SK-N-SH (cell line): ENCODE measurements at regions not wholly inside any gene's neighbourhood (a gene's known extent, or its start where the extent isn't known, plus 50 kb on each side); places are given as distances from the start of the nearest gene placed in this dataset.

Experiments
- CTCF ChIA-PET: fragments of 300-600, 350-600 bp; formaldehyde crosslinking; extraction: SDS; loops from one replicate; lab custom pipeline; 2021; lab: Yijun Ruan, JAX
- POLR2A ChIA-PET: fragments of 350-600 bp; sonication (Branson Sonifier 250); formaldehyde crosslinking; extraction: SDS; loops from one replicate; lab custom pipeline; 2020; ENCODE audit warnings: antibody characterized with exemption, inconsistent platforms; lab: Yijun Ruan, JAX
- DNase-seq: peaks from one replicate; pipeline ENCODE4 v3.0.0; 2012
- H2AFZ ChIP-seq: fragments of 200-600 bp; sonication (generic); 2 replicates; pipeline ENCODE4 v1.8.1; 2016; ENCODE audit warnings: antibody characterized with exemption, mild to moderate bottlenecking, low read depth
- H3F3A ChIP-seq: fragments of 200-600 bp; sonication (generic); replicated peaks from 2 replicates; pipeline ENCODE3; 2016; ENCODE audit warnings: antibody characterized with exemption, mild to moderate bottlenecking; ENCODE audit not compliant: insufficient read depth
- H3K27ac ChIP-seq, 2 experiments: fragments of 200-500 bp in 1 of 2; fragments of 200-600 bp in 1 of 2; sonication (Bioruptor generic) in 1 of 2; sonication (generic), shearing (Covaris generic) in 1 of 2; 2 replicates each; pipeline versions ENCODE4 v1.5.1 to v1.6.1; 2014 to 2016; ENCODE audit warnings: low read depth in 2 of 2, inconsistent platforms in 1 of 2, low read length in 1 of 2, mild to moderate bottlenecking in 1 of 2, mixed read lengths in 1 of 2
- H3K27me3 ChIP-seq: fragments of 200-600 bp; sonication (generic), shearing (Covaris generic); 2 replicates; pipeline ENCODE4 v1.6.1; 2016; ENCODE audit warnings: mixed run types; ENCODE audit not compliant: insufficient read depth
- H3K36me3 ChIP-seq, 2 experiments: fragments of 200-500 bp in 1 of 2; fragments of 200-600 bp in 1 of 2; sonication (Bioruptor generic) in 1 of 2; sonication (generic) in 1 of 2; replicated peaks in 1 of 2; 2 replicates each; pipeline versions ENCODE3 to v1.5.1; 2014 to 2016; ENCODE audit warnings: low read length in 1 of 2, mild to moderate bottlenecking in 1 of 2; ENCODE audit not compliant: insufficient read depth in 2 of 2, control insufficient read depth in 1 of 2
- H3K4me1 ChIP-seq, 2 experiments: fragments of 200-500 bp in 1 of 2; fragments of 200-600 bp in 1 of 2; sonication (Bioruptor generic) in 1 of 2; sonication (generic), shearing (Covaris generic) in 1 of 2; 2 replicates each; pipeline versions ENCODE4 v1.5.1 to v1.6.1; 2014 to 2016; ENCODE audit warnings: low read depth in 1 of 2, low read length in 1 of 2, mixed run types in 1 of 2; ENCODE audit not compliant: insufficient read depth in 2 of 2, control insufficient read depth in 1 of 2
- H3K4me2 ChIP-seq: fragments of 200-600 bp; sonication (generic), shearing (Covaris generic); 2 replicates; pipeline ENCODE4 v1.6.1; 2017; ENCODE audit warnings: mixed run types
- H3K4me3 ChIP-seq, 2 experiments: fragments of 200-500 bp in 1 of 2; fragments of 200-600 bp in 1 of 2; sonication (Bioruptor generic) in 1 of 2; sonication (generic), shearing (Covaris generic) in 1 of 2; 2 replicates each; pipeline versions ENCODE4 v1.5.1 to v1.8.1; 2014 to 2016; ENCODE audit warnings: low read depth in 2 of 2, inconsistent platforms in 1 of 2, low read length in 1 of 2, mild to moderate bottlenecking in 1 of 2, mixed read lengths in 1 of 2, moderate library complexity in 1 of 2
- H3K79me2 ChIP-seq: fragments of 200-600 bp; sonication (generic); 2 replicates; pipeline ENCODE4 v1.8.1; 2017; ENCODE audit warnings: mild to moderate bottlenecking; ENCODE audit not compliant: insufficient read depth
- H3K9ac ChIP-seq: fragments of 200-600 bp; sonication (generic); 2 replicates; pipeline ENCODE4 v1.6.1; 2017; ENCODE audit warnings: mixed run types
- H3K9me2 ChIP-seq: fragments of 200-600 bp; sonication (generic); 2 replicates; pipeline ENCODE4 v1.6.1; 2017; ENCODE audit warnings: mixed run types
- H3K9me3 ChIP-seq: fragments of 200-600 bp; sonication (generic); 2 replicates; pipeline ENCODE4 v1.6.1; 2017; ENCODE audit warnings: mixed run types, mild to moderate bottlenecking, moderate library complexity
- H4K20me1 ChIP-seq: fragments of 200-600 bp; sonication (generic); 2 replicates; pipeline ENCODE4 v1.6.1; 2017; ENCODE audit warnings: mild to moderate bottlenecking, mixed run types; ENCODE audit not compliant: insufficient read depth
- JUND ChIP-seq: IDR thresholded peaks from 2 replicates; pipeline ENCODE4 v1.4.0; 2012
- NRF1 ChIP-seq: IDR thresholded peaks from 2 replicates; pipeline ENCODE4 v1.6.1; 2012; ENCODE audit warnings: low read depth, mild to moderate bottlenecking, low read length
- POLR2AphosphoS5 ChIP-seq: IDR thresholded peaks from 2 replicates; pipeline ENCODE4 v1.6.1; 2012; ENCODE audit warnings: low read depth, low read length
- REST ChIP-seq: IDR thresholded peaks from 2 replicates; pipeline ENCODE4 v1.6.1; 2012; ENCODE audit warnings: mild to moderate bottlenecking, low read depth, low read length, moderate library complexity
- RFX5 ChIP-seq: IDR thresholded peaks from 2 replicates; pipeline ENCODE4 v1.6.1; 2012; ENCODE audit warnings: mild to moderate bottlenecking, improper control_type of control experiment, low read length
- TCF12 ChIP-seq: IDR thresholded peaks from 2 replicates; pipeline ENCODE4 v1.4.0; 2012
- ZBTB33 ChIP-seq: IDR thresholded peaks from 2 replicates; pipeline ENCODE4 v1.4.0; 2012; ENCODE audit warnings: low read depth, borderline replicate concordance
- WGBS: methylation state at CpG from one replicate; pipeline ENCODE4 v1.1.6; 2017; ENCODE audit warnings: low lambda C conversion rate; 5-methylcytosine and 5-hydroxymethylcytosine counted together

- POLR2A ChIA-PET: no interaction called here
- no peaks in the 10 kb centered on the region for H3K9me2 ChIP-seq
- CTCF ChIA-PET: no interaction called here
Measured at GRCh38 chr4:38453253-38453881, 210.6 kb upstream of the KLF3 start.

More at GRCh38 chr4:38453253-38453881, 210.6 kb upstream of the KLF3 start:
- Histone ChIP-seq H3K27me3 (0 out of 2 replicates have a peak, but pooled peaks cover 6% of the 10 kb centered on the region), H4K20me1 (no peaks in the 10 kb centered on the region), H3F3A (no peaks in the 10 kb centered on the region), H3K4me1 (no peaks in the 10 kb centered on the region), H3K79me2 (no peaks in the 10 kb centered on the region), H3K36me3 (no peaks in the 10 kb centered on the region), H3K9me3 (no peaks in the 10 kb centered on the region), H2AFZ (no peak overlapping the region)
- WGBS: 35% methylated on average over 3 of the region's 3 CpGs
- DNase-seq: no peak
- no peak for TF ChIP-seq REST
- TF ChIP-seq ZBTB33: no peak
- TF ChIP-seq NRF1: no peak
- no peak for TF ChIP-seq JUND
- TF ChIP-seq TCF12: no peak
- TF ChIP-seq POLR2AphosphoS5: no peak
- TF ChIP-seq RFX5: no peak
- TF ChIP-seq, all 33 proteins: peak for 0
- H3K9ac ChIP-seq: no peak overlapping the region
- no peak overlapping the region for H3K4me2 ChIP-seq
- no peak overlapping the region for H3K4me3 ChIP-seq
- no peak overlapping the region for H3K27ac ChIP-seq
